H9 (cell line): ENCODE measurements at regions not wholly inside any gene's neighbourhood (a gene's known extent, or its start where the extent isn't known, plus 50 kb on each side); places are given as distances from the start of the nearest gene placed in this dataset.

ENCODE experiments used
- DNase-seq: peaks from one replicate; pipeline ENCODE4 v3.0.0-alpha.2; 2017
- H2AFZ ChIP-seq: one replicate; pipeline ENCODE4 v1.6.1; 2013; ENCODE audit warnings: mild to moderate bottlenecking, low read length, control low read depth, moderate library complexity
- H2AK5ac ChIP-seq: 2 replicates; pipeline ENCODE4 v1.6.1; 2013; ENCODE audit warnings: low read length, control low read depth, mixed read lengths; ENCODE audit not compliant: insufficient read length
- H2BK120ac ChIP-seq: one replicate; pipeline ENCODE4 v1.6.1; 2013; ENCODE audit warnings: low read depth, mild to moderate bottlenecking, low read length, control low read depth, inconsistent platforms; ENCODE audit not compliant: poor library complexity, severe bottlenecking
- H2BK12ac ChIP-seq: 2 replicates; pipeline ENCODE4 v1.6.1; 2013; ENCODE audit warnings: low read length, control low read depth, mixed read lengths, low read depth; ENCODE audit not compliant: insufficient read length
- H2BK15ac ChIP-seq: 2 replicates; pipeline ENCODE4 v1.6.1; 2013; ENCODE audit warnings: low read depth, low read length, control low read depth
- H2BK20ac ChIP-seq: one replicate; pipeline ENCODE4 v1.6.1; 2013; ENCODE audit warnings: low read depth, mild to moderate bottlenecking, low read length, control low read depth, inconsistent platforms; ENCODE audit not compliant: poor library complexity, severe bottlenecking
- H2BK5ac ChIP-seq: 2 replicates; pipeline ENCODE4 v1.6.1; 2013; ENCODE audit warnings: low read length, control low read depth, mixed read lengths; ENCODE audit not compliant: insufficient read length
- H3K14ac ChIP-seq: 2 replicates; pipeline ENCODE4 v1.6.1; 2013; ENCODE audit warnings: low read length, control low read depth; ENCODE audit not compliant: insufficient read depth
- H3K18ac ChIP-seq: 2 replicates; pipeline ENCODE4 v1.6.1; 2013; ENCODE audit warnings: low read depth, mild to moderate bottlenecking, mixed read lengths, low read length, control low read depth; ENCODE audit not compliant: insufficient read length
- H3K23ac ChIP-seq: 2 replicates; pipeline ENCODE4 v1.6.1; 2013; ENCODE audit warnings: low read length, control low read depth, mixed read lengths, low read depth; ENCODE audit not compliant: insufficient read length
- H3K23me2 ChIP-seq: 2 replicates; pipeline ENCODE4 v1.6.1; 2013; ENCODE audit warnings: low read depth, mild to moderate bottlenecking, mixed read lengths, low read length, control low read depth; ENCODE audit not compliant: insufficient read length, poor library complexity, severe bottlenecking
- H3K27ac ChIP-seq: 2 replicates; pipeline ENCODE4 v1.5.1; 2013; ENCODE audit warnings: low read length, control low read depth, mixed read lengths, low read depth; ENCODE audit not compliant: insufficient read length
- H3K27me3 ChIP-seq: 2 replicates; pipeline ENCODE4 v1.6.1; 2013; ENCODE audit warnings: low read length, control low read depth, inconsistent platforms; ENCODE audit not compliant: insufficient read depth
- H3K4ac ChIP-seq: 2 replicates; pipeline ENCODE4 v1.6.1; 2013; ENCODE audit warnings: low read depth, mild to moderate bottlenecking, control low read depth, inconsistent platforms, low read length, moderate library complexity
- H3K4me1 ChIP-seq: 2 replicates; pipeline ENCODE4 v1.6.1; 2013; ENCODE audit warnings: low read length, control low read depth, inconsistent platforms; ENCODE audit not compliant: insufficient read depth
- H3K4me2 ChIP-seq: 2 replicates; pipeline ENCODE4 v1.6.1; 2013; ENCODE audit warnings: low read length, control low read depth, mixed read lengths; ENCODE audit not compliant: insufficient read length, insufficient read depth
- H3K56ac ChIP-seq: 2 replicates; pipeline ENCODE4 v1.6.1; 2013; ENCODE audit warnings: low read depth, mild to moderate bottlenecking, mixed read lengths, low read length, control low read depth; ENCODE audit not compliant: insufficient read length
- H3K79me1 ChIP-seq: 2 replicates; pipeline ENCODE4 v1.6.1; 2013; ENCODE audit warnings: low read depth, mild to moderate bottlenecking, moderate library complexity, low read length, control low read depth, inconsistent platforms; ENCODE audit not compliant: insufficient read depth, poor library complexity, severe bottlenecking
- H3K79me2 ChIP-seq: 2 replicates; pipeline ENCODE4 v1.6.1; 2013; ENCODE audit warnings: low read length, control low read depth, inconsistent platforms; ENCODE audit not compliant: insufficient read depth
- H3K9ac ChIP-seq: 2 replicates; pipeline ENCODE4 v1.6.1; 2013; ENCODE audit warnings: low read length, control low read depth, mixed read lengths; ENCODE audit not compliant: insufficient read length; ENCODE audit errors: extremely low read depth
- H3K9me3 ChIP-seq: one replicate; pipeline ENCODE4 v1.6.1; 2013; ENCODE audit warnings: low read depth, low read length, inconsistent platforms; ENCODE audit not compliant: control insufficient read depth
- H3T11ph ChIP-seq: one replicate; pipeline ENCODE4 v1.6.1; 2013; ENCODE audit warnings: mild to moderate bottlenecking, low read length, control low read depth, inconsistent platforms
- H4K20me1 ChIP-seq: one replicate; pipeline ENCODE4 v1.6.1; 2013; ENCODE audit not compliant: control insufficient read depth, insufficient read length, insufficient read depth
- H4K5ac ChIP-seq: 2 replicates; pipeline ENCODE4 v1.6.1; 2013; ENCODE audit warnings: low read depth, mild to moderate bottlenecking, mixed read lengths, low read length, control low read depth; ENCODE audit not compliant: insufficient read length
- H4K8ac ChIP-seq: replicated peaks from 2 replicates; pipeline ENCODE4 v1.6.1; 2013; ENCODE audit warnings: low read length, control low read depth, mixed read lengths, low read depth; ENCODE audit not compliant: insufficient read length
- H4K91ac ChIP-seq: 2 replicates; pipeline ENCODE4 v1.6.1; 2013; ENCODE audit warnings: low read depth, mild to moderate bottlenecking, moderate library complexity, mixed read lengths, low read length, control low read depth; ENCODE audit not compliant: insufficient read length
- H3K27ac Mint-ChIP-seq, 3 experiments: 2 replicates in 2 of 3; 3 replicates in 1 of 3; pipeline ENCODE4 v1.8.0; 2020 to 2021; ENCODE audit warnings: mixed read lengths in 3 of 3, mild to moderate bottlenecking in 1 of 3, moderate library complexity in 1 of 3
- H3K27me3 Mint-ChIP-seq: 2 replicates; pipeline ENCODE4 v1.8.0; 2021; ENCODE audit warnings: low read depth, mild to moderate bottlenecking, moderate library complexity, mixed read lengths
- H3K36me3 Mint-ChIP-seq, 3 experiments: 2 replicates in 2 of 3; 3 replicates in 1 of 3; pipeline ENCODE4 v1.8.0; 2020 to 2021; ENCODE audit warnings: low read depth in 3 of 3, mixed read lengths in 3 of 3; ENCODE audit not compliant: insufficient read depth in 1 of 3
- H3K4me1 Mint-ChIP-seq, 2 experiments: 2 replicates each; pipeline ENCODE4 v1.8.0; 2020; ENCODE audit warnings: mixed read lengths in 2 of 2
- H3K4me3 Mint-ChIP-seq, 2 experiments: 2 replicates in 1 of 2; 3 replicates in 1 of 2; pipeline ENCODE4 v1.8.0; 2020 to 2021; ENCODE audit warnings: mild to moderate bottlenecking in 2 of 2, mixed read lengths in 2 of 2, moderate library complexity in 1 of 2
- H3K9me3 Mint-ChIP-seq, 2 experiments: 2 replicates in 1 of 2; 3 replicates in 1 of 2; pipeline ENCODE4 v1.8.0; 2020; ENCODE audit warnings: mild to moderate bottlenecking in 2 of 2, mixed read lengths in 2 of 2, moderate library complexity in 1 of 2
- CTCF ChIP-seq: fragments of 200-600 bp; sonication (generic); conservative IDR thresholded peaks from 3 replicates; pipeline ENCODE4 v1.8.0; 2021; ENCODE audit warnings: antibody characterized with exemption, mild to moderate bottlenecking

GRCh38 chr12:91267039-91267438, 84.4 kb upstream of the DCN start:
- Histone ChIP-seq H3K4me2 (no peak overlapping the region), H2AFZ (no peak overlapping the region), H2BK12ac (no peak overlapping the region), H2BK15ac (no peak overlapping the region), H3K9me3 (no peaks in the 10 kb centered on the region), H4K5ac (no peak overlapping the region), H3K4ac (no peak overlapping the region), H3K18ac (no peak overlapping the region), H2BK5ac (no peak overlapping the region), H3K4me1 (no peaks in the 10 kb centered on the region), H4K20me1 (no peaks in the 10 kb centered on the region), H2AK5ac (no peak overlapping the region), H3K56ac (no peak overlapping the region), H3K9ac (no peak overlapping the region), H3K27me3 (no peaks in the 10 kb centered on the region), H4K8ac (no peak overlapping the region), H4K91ac (no peak overlapping the region), H3K79me1 (no peaks in the 10 kb centered on the region), H3K14ac (no peak overlapping the region), H2BK20ac (no peak overlapping the region), H2BK120ac (no peak overlapping the region), H3K79me2 (no peaks in the 10 kb centered on the region), H3K23ac (no peak overlapping the region), H3K27ac (no peak overlapping the region), H3K23me2 (no peaks in the 10 kb centered on the region), H3T11ph (no peak overlapping the region)
- H3K4me1 Mint-ChIP-seq, result peaks cover 8% of the 10 kb centered on the region in 2 experiments; a peak in 3 of 4 replicates
- no peak overlapping the region; a peak in 2 of 7 replicates for H3K27ac Mint-ChIP-seq
- no peak for DNase-seq
- H3K36me3 Mint-ChIP-seq, result no peaks in the 10 kb centered on the region
- no peak overlapping the region for H3K4me3 Mint-ChIP-seq
- no peak for TF ChIP-seq CTCF
- no peaks in the 10 kb centered on the region for H3K27me3 Mint-ChIP-seq
- H3K9me3 Mint-ChIP-seq, result no peaks in the 10 kb centered on the region
